ENCODE measurements at regions not wholly inside any gene's neighbourhood (a gene's known extent, or its start where the extent isn't known, plus 50 kb on each side); places are given as distances from the start of the nearest gene placed in this dataset.

DNA sequence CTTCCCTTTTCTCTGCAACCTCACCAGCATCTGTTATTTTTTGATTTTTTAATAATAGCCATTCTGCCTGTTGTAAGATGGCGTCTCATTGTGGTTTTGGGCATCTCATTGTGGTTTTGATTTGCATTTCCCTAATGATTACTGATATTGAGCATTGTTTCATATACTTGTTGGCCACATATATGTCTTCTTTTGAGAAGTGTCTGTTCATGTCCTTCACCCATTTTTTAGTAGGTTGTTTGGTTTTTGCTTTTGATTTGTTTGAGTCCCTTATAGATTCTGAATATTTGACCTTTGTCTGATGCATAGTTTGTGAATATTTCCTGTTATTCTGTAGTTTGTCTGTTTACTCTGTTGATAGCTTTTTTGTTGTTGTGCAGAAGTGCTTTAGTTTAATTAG is 312.2 kb upstream of the TBC1D5 start:
- H3K4me2 ChIP-seq (ENCODE audit: control insufficient read depth, extremely low read depth, insufficient read depth, low read depth, low read length): no peak overlapping the region
- TF ChIP-seq EZH2 (IDR thresholded peaks at IDR 0.05; ENCODE audit: low read length): no peak
- TF ChIP-seq, protein P1, sequence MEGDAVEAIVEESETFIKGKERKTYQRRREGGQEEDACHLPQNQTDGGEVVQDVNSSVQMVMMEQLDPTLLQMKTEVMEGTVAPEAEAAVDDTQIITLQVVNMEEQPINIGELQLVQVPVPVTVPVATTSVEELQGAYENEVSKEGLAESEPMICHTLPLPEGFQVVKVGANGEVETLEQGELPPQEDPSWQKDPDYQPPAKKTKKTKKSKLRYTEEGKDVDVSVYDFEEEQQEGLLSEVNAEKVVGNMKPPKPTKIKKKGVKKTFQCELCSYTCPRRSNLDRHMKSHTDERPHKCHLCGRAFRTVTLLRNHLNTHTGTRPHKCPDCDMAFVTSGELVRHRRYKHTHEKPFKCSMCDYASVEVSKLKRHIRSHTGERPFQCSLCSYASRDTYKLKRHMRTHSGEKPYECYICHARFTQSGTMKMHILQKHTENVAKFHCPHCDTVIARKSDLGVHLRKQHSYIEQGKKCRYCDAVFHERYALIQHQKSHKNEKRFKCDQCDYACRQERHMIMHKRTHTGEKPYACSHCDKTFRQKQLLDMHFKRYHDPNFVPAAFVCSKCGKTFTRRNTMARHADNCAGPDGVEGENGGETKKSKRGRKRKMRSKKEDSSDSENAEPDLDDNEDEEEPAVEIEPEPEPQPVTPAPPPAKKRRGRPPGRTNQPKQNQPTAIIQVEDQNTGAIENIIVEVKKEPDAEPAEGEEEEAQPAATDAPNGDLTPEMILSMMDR (optimal IDR thresholded peaks at IDR 0.05 in 1 of 3, IDR thresholded peaks at IDR 0.05 in 1 of 3, conservative IDR thresholded peaks at IDR 0.05 in 1 of 3; ENCODE audit: extremely low read depth in 1 of 3, insufficient read depth in 2 of 3, low read length in 3 of 3): no peak
- H4K20me1 ChIP-seq (ENCODE audit: control insufficient read depth, extremely low read depth, insufficient read depth, low read length): no peaks in the 10 kb centered on the region
- no peaks in the 10 kb centered on the region for H3K36me3 ChIP-seq (ENCODE audit: control insufficient read depth in 2 of 2, extremely low read depth in 1 of 2, insufficient read depth in 2 of 2, low read length in 2 of 2)
- no peak overlapping the region for H3K4me3 ChIP-seq (ENCODE audit: control insufficient read depth in 2 of 3, extremely low read depth in 1 of 3, insufficient read depth in 2 of 3, low read depth in 1 of 3, low read length in 3 of 3)
- no peaks in the 10 kb centered on the region for H3K27me3 ChIP-seq (ENCODE audit: control insufficient read depth, extremely low read depth, insufficient read depth, low read length)
- no peaks in the 10 kb centered on the region for H3K79me2 ChIP-seq (ENCODE audit: control insufficient read depth, insufficient read depth, low read length)
- no peak overlapping the region for H3K9ac ChIP-seq (ENCODE audit: control insufficient read depth, extremely low read depth, insufficient read depth, low read length)
- DNase-seq (ENCODE audit: low read depth, low spot score) (no peak), FAIRE-seq (no peak)
- dilution Hi-C loops (cut with MboI; ENCODE audit: extremely low pct_ligation_motif_present, low sequenced_read_pairs): no loop called here
- H3K9me3 ChIP-seq (ENCODE audit: control insufficient read depth, low read depth, low read length): no peaks in the 10 kb centered on the region
- H2AFZ ChIP-seq (ENCODE audit: control insufficient read depth, low read length): no peak overlapping the region
- H3K9me1 ChIP-seq (ENCODE audit: control insufficient read depth, extremely low read depth, insufficient read depth, low read length): no peaks in the 10 kb centered on the region
- no peaks in the 10 kb centered on the region for H3K4me1 ChIP-seq (ENCODE audit: control insufficient read depth, extremely low read depth, insufficient read depth, low read length)
- no peak overlapping the region for H3K27ac ChIP-seq (ENCODE audit: control insufficient read depth, insufficient read depth, low read length)

DNA sequence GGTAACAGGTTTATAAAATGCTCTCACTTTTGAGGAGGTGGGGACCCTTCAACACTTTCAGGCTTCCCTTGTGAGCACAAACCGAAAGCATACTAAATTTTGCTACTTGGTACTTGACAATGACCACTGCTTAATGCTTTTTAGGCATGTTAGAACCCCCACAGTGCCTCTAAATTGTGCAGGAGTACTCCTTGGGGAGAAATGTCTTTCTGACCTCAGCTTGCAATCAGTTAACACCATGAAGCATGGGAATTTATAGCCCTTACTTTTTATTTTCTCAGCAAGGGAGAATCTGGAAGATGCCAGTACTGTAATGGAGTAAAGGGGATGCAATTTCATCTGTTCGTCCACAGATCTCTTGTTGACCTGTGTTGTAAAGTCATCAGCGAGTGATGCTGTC is 308.9 kb upstream of the TBC1D5 start:
- H4K20me1 ChIP-seq (ENCODE audit: control insufficient read depth, extremely low read depth, insufficient read depth, low read length): no peaks in the 10 kb centered on the region
- H3K36me3 ChIP-seq (ENCODE audit: control insufficient read depth in 2 of 2, extremely low read depth in 1 of 2, insufficient read depth in 2 of 2, low read length in 2 of 2): no peaks in the 10 kb centered on the region
- H3K79me2 ChIP-seq (ENCODE audit: control insufficient read depth, insufficient read depth, low read length): no peaks in the 10 kb centered on the region
- H3K9me3 ChIP-seq (ENCODE audit: control insufficient read depth, low read depth, low read length): no peaks in the 10 kb centered on the region
- FAIRE-seq (no peak), DNase-seq (ENCODE audit: low read depth, low spot score) (no peak)
- H3K9me1 ChIP-seq (ENCODE audit: control insufficient read depth, extremely low read depth, insufficient read depth, low read length): no peaks in the 10 kb centered on the region
- no peaks in the 10 kb centered on the region for H3K27me3 ChIP-seq (ENCODE audit: control insufficient read depth, extremely low read depth, insufficient read depth, low read length)
- no peak overlapping the region for H3K27ac ChIP-seq (ENCODE audit: control insufficient read depth, insufficient read depth, low read length)
- no peak overlapping the region for H3K4me2 ChIP-seq (ENCODE audit: control insufficient read depth, extremely low read depth, insufficient read depth, low read depth, low read length)
- dilution Hi-C loops (cut with MboI; ENCODE audit: extremely low pct_ligation_motif_present, low sequenced_read_pairs): no loop called here
- no peak for TF ChIP-seq EZH2 (IDR thresholded peaks at IDR 0.05; ENCODE audit: low read length)
- TF ChIP-seq, protein P1 (optimal IDR thresholded peaks at IDR 0.05 in 1 of 3, IDR thresholded peaks at IDR 0.05 in 1 of 3, conservative IDR thresholded peaks at IDR 0.05 in 1 of 3; ENCODE audit: extremely low read depth in 1 of 3, insufficient read depth in 2 of 3, low read length in 3 of 3): no peak
- H3K9ac ChIP-seq (ENCODE audit: control insufficient read depth, extremely low read depth, insufficient read depth, low read length): no peak overlapping the region
- H3K4me1 ChIP-seq (ENCODE audit: control insufficient read depth, extremely low read depth, insufficient read depth, low read length): no peaks in the 10 kb centered on the region
- no peak overlapping the region for H3K4me3 ChIP-seq (ENCODE audit: control insufficient read depth in 2 of 3, extremely low read depth in 1 of 3, insufficient read depth in 2 of 3, low read depth in 1 of 3, low read length in 3 of 3)
- H2AFZ ChIP-seq (ENCODE audit: control insufficient read depth, low read length): no peak overlapping the region
